Right lobe of liver (tissue), 4 donors: ENCODE measurements at regions not wholly inside any gene's neighbourhood (a gene's known extent, or its start where the extent isn't known, plus 50 kb on each side); places are given as distances from the start of the nearest gene placed in this dataset.

Experiments
- POLR2A ChIP-seq: fragments of 450-650 bp; IDR thresholded peaks from one replicate; pipeline ENCODE4 v1.6.1; 2017; ENCODE audit warnings: antibody characterized with exemption, mild to moderate bottlenecking
- TF ChIP-seq, protein P1 (sequence below), 4 donors: fragments of 200-600 bp in 3 of 4; fragments of 450-650 bp in 1 of 4; IDR thresholded peaks; one replicate each; pipeline versions ENCODE4 v1.5.1 to v1.8.0; 2016 to 2022; ENCODE audit warnings: antibody characterized with exemption in 4 of 4, mild to moderate bottlenecking in 2 of 4
- donor health status: DM: no; HTN: no; CAD: no.
- donor health status: DM: no; HTN: no; CAD: no.
- donor health status: DM: no; HTN: yes; CAD: no.

DNA sequence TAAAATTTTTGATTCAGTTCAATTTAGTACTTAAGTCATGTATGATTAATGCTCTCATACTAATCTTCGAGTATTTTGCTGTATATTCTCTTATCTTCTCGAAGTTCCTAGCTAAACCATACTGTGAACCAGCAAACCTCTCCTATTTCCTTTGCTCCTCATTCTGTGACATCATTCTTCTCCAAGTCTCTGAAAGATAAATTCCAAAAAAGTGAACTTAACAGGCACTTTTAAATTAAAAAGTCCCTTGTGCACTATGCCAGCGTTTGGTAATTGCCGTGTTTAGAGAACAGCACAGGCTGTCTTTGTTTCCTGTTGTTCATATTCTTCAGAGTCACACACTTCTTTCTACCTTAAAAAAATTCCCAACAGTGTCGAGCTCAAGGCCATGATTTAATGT, 188.4 kb upstream of the PHACTR1 start:
- TF ChIP-seq, protein P1, sequence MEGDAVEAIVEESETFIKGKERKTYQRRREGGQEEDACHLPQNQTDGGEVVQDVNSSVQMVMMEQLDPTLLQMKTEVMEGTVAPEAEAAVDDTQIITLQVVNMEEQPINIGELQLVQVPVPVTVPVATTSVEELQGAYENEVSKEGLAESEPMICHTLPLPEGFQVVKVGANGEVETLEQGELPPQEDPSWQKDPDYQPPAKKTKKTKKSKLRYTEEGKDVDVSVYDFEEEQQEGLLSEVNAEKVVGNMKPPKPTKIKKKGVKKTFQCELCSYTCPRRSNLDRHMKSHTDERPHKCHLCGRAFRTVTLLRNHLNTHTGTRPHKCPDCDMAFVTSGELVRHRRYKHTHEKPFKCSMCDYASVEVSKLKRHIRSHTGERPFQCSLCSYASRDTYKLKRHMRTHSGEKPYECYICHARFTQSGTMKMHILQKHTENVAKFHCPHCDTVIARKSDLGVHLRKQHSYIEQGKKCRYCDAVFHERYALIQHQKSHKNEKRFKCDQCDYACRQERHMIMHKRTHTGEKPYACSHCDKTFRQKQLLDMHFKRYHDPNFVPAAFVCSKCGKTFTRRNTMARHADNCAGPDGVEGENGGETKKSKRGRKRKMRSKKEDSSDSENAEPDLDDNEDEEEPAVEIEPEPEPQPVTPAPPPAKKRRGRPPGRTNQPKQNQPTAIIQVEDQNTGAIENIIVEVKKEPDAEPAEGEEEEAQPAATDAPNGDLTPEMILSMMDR (IDR thresholded peaks at IDR 0.05): no peak
- TF ChIP-seq POLR2A: no peak
